ENCODE measurements at regions not wholly inside any gene's neighbourhood (a gene's known extent, or its start where the extent isn't known, plus 50 kb on each side); places are given as distances from the start of the nearest gene placed in this dataset.

DNA sequence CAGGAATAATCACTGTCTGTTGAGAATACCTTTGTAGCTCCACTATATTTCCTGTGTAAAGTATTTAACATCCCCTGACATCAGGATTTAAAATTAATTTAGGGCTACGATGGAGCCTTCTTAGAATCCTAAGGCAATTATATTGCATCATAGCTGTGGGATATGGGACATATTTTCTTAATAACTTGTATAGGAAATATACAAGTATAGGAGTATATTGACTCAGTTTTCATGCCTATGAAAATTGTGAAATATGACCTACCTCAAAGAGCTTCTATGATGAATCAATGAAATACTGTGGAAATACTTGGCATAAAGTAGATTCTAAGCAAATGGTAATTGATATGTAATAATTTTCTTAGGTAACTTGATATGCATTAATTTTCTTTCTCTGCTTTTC lies 221.0 kb upstream of the KLF4 start:
- WGBS, 2 donors = 55 to 58% methylated on average over 1 of the region's 1 CpG
- H3K36me3 ChIP-seq = no peaks in the 10 kb centered on the region
- no peak for DNase-seq
- no peaks in the 10 kb centered on the region for H3K9me3 ChIP-seq
- TF ChIP-seq, protein P1, sequence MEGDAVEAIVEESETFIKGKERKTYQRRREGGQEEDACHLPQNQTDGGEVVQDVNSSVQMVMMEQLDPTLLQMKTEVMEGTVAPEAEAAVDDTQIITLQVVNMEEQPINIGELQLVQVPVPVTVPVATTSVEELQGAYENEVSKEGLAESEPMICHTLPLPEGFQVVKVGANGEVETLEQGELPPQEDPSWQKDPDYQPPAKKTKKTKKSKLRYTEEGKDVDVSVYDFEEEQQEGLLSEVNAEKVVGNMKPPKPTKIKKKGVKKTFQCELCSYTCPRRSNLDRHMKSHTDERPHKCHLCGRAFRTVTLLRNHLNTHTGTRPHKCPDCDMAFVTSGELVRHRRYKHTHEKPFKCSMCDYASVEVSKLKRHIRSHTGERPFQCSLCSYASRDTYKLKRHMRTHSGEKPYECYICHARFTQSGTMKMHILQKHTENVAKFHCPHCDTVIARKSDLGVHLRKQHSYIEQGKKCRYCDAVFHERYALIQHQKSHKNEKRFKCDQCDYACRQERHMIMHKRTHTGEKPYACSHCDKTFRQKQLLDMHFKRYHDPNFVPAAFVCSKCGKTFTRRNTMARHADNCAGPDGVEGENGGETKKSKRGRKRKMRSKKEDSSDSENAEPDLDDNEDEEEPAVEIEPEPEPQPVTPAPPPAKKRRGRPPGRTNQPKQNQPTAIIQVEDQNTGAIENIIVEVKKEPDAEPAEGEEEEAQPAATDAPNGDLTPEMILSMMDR (IDR thresholded peaks at IDR 0.05) = no peak
- intact Hi-C loops (cut with DNase I) = no loop called here
- H3K4me1 ChIP-seq = peaks cover 0 to 33% (median 7%) of the 10 kb centered on the region in 9 donors
- no peak overlapping the region for H3K27ac ChIP-seq
- no peak for ATAC-seq
- H3K27me3 ChIP-seq = no peaks in the 10 kb centered on the region
- no peak overlapping the region for H3K4me3 ChIP-seq

DNA sequence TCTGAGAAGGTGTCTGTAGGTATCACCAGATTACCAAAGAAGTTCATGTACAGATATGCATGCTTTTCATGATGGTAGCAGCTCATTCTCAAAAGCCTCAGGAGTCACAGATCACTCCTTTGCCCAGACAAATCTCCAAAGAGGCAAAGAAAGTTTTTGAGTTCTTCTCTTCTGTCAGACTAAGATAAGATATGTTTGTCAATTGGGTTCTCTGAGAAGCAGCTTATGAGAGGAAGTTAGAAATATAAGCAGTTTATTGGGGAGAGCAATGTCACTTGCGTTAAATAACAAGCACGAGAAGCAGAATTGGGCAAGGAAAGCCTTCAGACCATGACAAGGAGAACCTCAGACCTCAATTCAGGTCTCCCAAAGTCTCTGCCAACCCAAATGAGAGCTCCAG lies 219.2 kb upstream of the KLF4 start:
- Histone ChIP-seq H3K36me3 (no peaks in the 10 kb centered on the region), H3K27me3 (no peaks in the 10 kb centered on the region), H3K4me1 (peaks cover 0 to 35% (median 15%) of the 10 kb centered on the region in 9 donors), H3K9me3 (no peaks in the 10 kb centered on the region), H3K4me3 (no peak overlapping the region), H3K27ac (no peak overlapping the region)
- intact Hi-C loops (cut with DNase I) = no loop called here
- WGBS, 2 donors = 93 to 98% methylated on average over 2 of the region's 2 CpGs
- TF ChIP-seq, protein P1 (IDR thresholded peaks at IDR 0.05) = no peak
- ATAC-seq (no peak), DNase-seq (no peak)

GRCh38 chr9:107707915-107708441 lies 218.4 kb upstream of the KLF4 start:
- ATAC-seq = peak in 6 of 8 donors; percentile 48 to 85 (median 64)
- DNase-seq = no peak
- intact Hi-C loops (cut with DNase I) = no loop called here

DNA sequence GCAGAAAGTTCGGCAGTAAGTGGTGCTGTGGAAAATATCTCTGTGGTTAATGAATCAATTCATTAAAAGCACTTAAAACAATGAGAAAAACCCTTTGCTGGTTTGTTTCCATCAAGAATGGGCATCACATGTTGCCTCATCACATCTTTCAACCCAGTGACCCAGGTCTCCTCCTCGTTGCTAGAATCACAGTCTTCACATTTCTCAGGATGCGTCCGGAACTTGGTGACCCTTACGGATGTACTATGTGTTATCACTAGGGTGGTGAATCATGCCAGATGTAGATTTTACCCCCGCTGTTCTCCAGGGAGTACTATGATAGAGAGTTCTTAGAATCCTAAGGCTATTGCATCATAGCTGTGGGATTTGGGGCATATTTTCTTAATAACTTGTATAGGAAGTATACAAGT lies 217.9 kb upstream of the KLF4 start:
- intact Hi-C loops (cut with DNase I) = no loop called here
- Histone ChIP-seq H3K4me1 (peaks cover 0 to 40% (median 26%) of the 10 kb centered on the region in 9 donors), H3K4me3 (no peak overlapping the region), H3K36me3 (no peaks in the 10 kb centered on the region), H3K9me3 (peaks cover 0 to 7% (median 0%) of the 10 kb centered on the region in 11 donors), H3K27me3 (no peaks in the 10 kb centered on the region), H3K27ac (no peak overlapping the region)
- TF ChIP-seq, protein P1 (IDR thresholded peaks at IDR 0.05) = no peak
- 45 to 48% methylated on average over 6 of the region's 6 CpGs for WGBS, 2 donors
- DNase-seq = no peak
- peak in 2 of 8 donors; percentile 16 to 47 for ATAC-seq

More at GRCh38 chr9:107707915-107708441, 218.4 kb upstream of the KLF4 start:
- H3K36me3 ChIP-seq = no peaks in the 10 kb centered on the region
- no peak overlapping the region for H3K4me3 ChIP-seq
- H3K9me3 ChIP-seq = peaks cover 0 to 2% (median 0%) of the 10 kb centered on the region in 11 donors
- H3K4me1 ChIP-seq = peaks cover 0 to 43% (median 23%) of the 10 kb centered on the region in 9 donors
- no peaks in the 10 kb centered on the region for H3K27me3 ChIP-seq
- TF ChIP-seq, protein P1 (IDR thresholded peaks at IDR 0.05) = no peak
- H3K27ac ChIP-seq = no peak overlapping the region
- 69 to 78% methylated on average over 7 of the region's 7 CpGs for WGBS, 2 donors

Measured in heart right ventricle (tissue), 16 donors.